HG03060 (cell line): ENCODE measurements at regions not wholly inside any gene's neighbourhood (a gene's known extent, or its start where the extent isn't known, plus 50 kb on each side); places are given as distances from the start of the nearest gene placed in this dataset.

Source experiments
- ATAC-seq: cut with Tn5 transposase; IDR thresholded peaks from one replicate; pipeline ENCODE4 v1.9.1; 2021; ENCODE audit warnings: low read depth, moderate number of reproducible peaks; ENCODE audit not compliant: unreplicated experiment

DNA sequence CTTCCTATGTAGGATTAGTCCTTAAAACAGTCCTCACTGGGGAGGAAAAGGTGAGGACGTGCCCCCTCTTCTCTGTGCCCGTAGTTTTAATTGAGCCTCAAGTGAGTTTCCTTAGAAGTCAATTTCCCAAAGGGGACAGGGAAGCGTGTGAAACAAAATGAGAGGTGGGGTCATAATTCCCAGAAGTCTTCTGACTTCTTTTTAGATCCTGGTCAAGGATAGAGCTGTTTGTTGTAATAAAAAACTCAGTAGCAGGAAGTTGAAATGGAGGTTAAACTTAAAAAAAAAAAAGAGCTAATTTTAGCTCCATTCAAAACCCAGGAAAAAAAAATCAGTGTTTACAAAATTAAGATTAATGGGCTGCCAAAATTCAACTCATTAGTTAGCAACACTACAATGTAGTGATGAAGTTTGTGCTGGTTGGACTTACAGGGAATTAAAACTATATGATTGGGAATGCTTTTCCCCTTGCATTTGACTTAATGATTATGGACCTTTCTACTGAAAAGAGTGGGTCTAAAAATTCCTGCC lies 158.3 kb upstream of the MEF2C start:
- ATAC-seq, result no peak

DNA sequence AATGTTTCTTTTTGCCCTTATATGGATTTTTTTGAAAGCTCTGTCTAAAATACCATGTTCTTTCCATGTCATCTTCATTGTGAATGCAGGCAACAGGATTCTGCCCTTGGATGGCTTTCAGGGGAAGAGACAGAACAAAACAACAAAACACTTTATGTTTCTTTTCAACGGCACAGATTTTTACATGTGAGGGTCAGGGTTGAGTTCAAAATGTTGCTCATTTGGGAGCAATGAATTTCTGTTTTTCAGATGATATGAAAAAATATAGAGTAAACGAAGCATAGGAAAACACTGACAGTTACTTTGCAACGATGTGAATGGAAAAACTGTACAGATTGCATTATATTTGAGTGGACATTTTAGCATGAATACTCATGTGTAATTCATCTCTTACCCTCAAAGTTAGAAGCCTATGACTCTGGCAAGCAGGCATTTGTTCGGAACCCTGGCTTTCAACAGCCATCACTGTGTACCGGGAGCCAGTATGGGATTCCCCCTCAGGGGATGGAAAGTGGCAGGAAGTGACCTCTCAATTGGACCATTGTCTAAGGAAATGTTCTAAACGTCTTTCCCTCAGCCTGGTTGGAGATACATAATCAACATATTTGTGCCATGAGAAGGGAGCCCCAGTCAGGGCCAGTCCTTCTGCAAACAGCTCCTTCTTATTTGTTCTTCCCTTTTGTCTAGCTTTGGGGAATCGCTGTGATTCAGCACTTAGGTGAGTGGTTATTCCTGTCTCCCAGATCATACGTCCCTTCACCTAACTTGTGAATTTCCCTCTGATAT lies 153.9 kb upstream of the MEF2C start:
- no peak for ATAC-seq

DNA sequence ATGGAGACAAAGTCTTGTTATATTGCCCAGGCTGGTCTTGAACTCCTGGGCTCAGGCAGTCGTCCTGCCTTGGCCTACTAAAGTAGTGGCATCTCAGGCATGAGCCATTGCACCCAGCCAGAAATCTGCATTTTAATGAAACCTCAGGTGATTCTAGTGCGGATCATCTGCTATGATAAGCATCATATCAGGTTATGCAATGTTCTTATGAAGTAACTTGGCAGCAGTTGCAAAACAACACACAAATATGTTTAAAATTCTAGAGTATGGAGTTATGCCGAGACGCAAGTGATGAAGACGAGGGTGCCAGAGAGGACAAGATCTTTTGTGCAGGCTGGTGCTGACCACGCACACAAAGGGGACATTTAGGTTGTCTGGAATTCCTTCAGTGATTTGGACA lies 153.2 kb upstream of the MEF2C start:
- ATAC-seq, result no peak

DNA sequence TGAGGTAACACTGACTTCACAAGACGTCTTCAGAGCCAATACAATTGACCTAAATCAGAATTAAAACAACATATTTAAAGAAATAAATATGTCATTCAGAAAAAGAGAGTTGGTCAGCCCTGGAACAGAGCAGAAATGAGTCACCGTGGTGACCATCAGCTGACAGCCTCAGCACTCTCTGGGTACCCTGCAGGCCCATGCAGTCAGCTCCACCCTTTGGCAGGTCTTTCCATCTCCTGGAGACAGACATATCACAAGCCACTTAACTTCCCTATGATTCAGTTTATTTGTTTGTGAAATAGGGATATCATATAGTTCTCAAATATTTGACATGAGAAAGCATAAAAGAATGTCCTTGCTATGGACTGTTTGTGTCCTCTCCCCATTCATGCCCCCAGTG lies 151.6 kb upstream of the MEF2C start:
- ATAC-seq, result no peak

DNA sequence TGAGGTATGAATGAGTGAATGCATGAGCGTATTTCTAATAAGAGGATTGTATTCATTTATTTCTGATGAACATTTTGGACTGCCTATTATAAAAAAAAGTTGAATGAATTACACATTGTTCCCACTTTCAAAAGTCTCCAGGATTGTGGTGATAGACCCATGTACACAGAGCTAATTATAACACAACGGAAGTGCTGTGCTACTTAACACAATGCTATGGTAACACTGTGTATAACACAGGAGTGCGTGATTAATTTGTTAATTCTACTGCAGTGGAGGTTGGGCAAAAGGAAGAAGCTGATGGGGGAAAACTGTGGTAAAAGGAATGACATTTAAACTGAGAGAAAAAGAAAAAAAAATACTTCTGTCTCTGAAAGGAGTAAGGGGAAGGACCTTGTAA lies 147.8 kb upstream of the MEF2C start:
- ATAC-seq, result no peak

DNA sequence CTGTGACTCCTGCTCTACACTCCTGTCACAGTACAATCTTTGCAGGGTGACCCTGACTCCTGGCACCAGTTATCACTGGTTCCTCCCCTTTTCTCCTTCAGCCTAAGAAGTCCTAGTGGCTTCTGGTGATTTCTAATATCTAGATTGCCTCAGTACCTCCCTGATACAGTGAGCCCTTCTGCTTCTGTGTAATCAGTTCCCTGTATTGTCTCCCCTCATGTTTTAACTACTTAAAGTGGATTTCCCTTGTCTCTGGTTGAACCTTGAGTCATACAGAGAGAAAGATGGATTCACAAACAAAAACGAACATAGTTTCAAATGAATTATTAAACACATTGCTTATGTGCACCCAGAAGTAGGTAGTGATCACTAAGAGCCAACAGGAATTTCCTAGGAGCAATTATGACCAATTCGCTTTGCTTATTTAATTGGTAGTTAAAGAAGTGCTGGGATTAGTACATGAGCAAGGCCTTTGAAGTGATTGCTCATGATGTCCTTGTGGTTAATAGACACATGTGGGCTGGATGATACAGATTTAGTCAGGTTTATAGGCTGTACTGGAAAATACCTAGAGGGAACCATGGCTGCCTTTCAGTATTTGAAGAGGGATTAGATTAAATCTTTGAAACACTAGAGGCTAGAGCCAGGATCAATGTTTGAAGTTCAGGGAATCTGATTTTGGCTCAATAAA lies 145.8 kb upstream of the MEF2C start:
- ATAC-seq, result no peak

DNA sequence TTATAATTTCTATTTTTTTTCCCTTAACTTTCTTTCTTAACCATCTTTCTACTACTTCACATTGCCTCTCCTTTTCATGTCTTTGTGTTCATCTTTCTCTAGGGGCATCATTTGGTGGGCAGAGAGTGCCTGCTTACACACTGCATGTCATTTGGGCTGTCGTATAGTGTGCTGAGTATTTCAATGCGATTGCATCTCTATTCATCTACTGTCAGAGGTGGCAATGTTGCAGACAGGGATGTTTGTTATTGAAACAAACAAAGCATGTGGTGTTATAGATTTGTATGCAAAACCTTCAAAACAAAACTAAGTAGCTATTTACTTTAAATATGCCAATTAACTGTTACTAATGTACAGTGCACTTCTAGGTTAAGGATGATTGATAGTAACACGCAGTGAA lies 141.1 kb upstream of the MEF2C start:
- no peak for ATAC-seq

DNA sequence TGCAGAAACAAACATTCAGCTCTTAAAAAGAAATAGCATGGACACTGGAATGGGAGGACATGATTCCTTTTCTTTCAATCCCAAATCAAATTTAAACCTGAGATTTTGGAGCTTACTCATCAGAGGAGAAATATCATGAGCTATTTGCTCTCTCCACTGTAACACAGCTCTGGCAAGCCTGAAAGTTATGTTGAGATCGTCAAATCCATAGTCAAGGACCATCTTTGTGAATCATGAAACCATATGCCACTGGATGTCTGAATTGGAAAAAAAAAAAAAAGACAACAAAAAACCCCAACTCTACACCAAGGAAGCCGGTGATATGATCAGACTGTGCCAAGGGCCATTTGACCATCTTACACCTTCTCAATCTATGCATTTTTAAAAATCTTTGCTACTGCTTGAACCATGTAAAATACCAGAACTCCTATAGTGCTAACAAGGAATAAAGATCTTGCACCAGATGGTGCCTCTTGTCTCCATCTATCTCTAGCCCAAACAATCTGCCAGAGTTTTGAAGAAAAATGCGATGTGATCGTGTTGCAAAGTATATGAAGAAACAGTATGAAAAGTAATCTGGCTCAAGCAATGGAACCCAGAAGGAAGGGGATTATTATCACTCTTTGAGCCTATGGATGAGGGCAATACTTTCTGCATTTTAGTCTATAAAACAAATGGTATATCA lies 138.1 kb upstream of the MEF2C start:
- no peak for ATAC-seq

DNA sequence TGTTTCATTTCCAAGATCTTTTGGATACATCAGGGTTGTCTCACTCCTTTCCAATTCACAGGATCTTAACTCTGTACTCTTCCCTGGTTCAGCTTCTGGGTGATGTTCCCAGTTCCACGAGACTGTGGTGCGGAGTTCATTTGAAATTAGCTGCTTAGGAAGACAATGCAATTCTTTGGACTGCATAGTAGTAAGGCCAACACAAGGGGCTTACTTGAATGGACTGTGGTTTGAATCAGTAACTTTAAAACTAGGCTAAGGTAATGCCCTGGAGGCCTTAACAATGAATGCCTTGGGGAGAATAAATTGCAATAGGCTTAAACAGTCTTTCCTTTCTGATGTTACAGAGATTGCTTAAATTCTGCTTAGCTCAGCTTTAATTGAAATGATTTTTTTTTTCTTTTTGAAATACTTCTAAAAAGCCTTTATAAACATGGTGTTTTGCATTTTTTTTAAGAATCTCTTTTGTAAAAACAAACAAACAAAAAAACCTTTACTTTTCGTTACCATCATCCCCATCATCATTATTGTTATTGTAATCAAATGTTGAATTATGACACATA lies 133.8 kb upstream of the MEF2C start:
- ATAC-seq, result no peak

DNA sequence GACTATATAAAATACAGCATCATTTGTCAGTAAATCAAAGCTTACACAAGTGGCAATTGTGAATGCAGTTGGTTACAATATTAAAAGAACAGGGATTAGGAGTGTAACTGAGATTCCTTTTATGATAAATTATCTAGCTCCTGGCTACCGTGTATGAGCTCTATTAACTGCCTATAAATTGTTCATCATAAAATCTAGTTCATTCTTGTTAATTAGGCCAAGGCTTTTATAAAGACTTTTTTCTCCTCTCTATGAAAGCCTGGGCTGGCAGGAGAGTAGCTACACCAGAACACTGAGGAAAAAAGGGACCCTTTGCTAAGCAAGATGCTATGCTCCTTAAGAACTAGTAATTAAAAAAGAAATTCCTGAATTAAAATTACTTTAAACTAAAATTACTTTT lies 132.4 kb upstream of the MEF2C start:
- ATAC-seq, result no peak

DNA sequence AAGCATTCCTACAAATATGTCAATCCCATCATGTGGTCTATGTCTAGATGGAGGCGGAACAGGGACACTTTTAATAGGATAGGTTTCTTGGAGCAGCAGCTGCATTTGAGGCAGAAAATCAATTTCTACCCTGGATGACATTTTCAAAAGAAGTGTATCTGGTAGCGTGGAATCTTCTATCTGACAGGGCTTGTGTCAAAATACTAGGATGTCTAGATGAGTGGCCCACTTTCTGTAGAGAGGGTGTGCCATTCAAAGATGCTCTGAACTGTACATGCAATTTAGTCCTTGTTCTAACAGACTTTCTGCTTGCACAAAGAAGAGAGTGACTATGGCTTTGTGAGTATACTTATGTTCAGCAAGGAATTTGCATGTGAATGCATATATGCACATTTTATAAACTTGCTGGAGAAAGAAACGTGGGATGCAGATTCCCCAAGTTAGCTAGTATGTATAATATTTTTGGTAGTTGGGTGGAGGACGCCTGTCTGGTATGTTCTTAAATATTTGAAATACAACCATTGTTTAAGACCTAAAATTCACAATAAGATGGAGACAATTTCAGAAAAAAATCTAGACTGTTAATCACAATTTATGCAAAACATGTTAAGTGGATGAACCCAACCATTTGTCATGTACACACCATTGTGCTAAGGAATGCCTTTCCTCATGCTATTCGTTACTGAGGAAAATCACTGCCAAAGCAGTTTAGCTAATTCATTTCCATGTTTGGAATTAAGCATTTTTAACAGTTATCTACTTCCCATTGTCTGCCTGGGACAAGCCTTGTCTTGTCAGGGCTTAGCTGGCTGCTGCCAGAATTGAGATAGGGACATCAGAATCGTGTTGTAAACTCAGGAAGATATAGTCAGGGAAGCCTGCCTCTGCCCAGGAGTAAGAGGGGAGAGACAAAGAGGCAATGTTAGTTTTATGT lies 129.1 kb upstream of the MEF2C start:
- ATAC-seq, result no peak

DNA sequence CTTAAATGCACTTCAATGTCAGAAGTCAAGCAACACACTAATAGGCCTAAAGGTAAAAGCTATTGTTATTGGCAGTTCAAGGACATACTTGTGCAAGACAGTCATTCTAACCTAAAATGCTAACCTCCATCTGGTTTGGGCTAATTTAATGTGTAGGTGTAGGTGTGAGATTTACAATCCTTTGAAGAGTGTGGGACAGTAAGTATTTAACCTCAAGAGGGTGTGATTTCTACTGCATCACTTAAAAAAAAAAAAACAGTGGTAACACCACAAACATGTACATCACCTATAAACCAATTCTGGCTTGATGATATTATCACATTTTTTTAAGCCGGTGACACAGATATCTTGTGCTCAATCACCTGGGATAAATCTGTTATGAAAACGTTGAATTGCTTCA lies 127.5 kb upstream of the MEF2C start:
- no peak for ATAC-seq

DNA sequence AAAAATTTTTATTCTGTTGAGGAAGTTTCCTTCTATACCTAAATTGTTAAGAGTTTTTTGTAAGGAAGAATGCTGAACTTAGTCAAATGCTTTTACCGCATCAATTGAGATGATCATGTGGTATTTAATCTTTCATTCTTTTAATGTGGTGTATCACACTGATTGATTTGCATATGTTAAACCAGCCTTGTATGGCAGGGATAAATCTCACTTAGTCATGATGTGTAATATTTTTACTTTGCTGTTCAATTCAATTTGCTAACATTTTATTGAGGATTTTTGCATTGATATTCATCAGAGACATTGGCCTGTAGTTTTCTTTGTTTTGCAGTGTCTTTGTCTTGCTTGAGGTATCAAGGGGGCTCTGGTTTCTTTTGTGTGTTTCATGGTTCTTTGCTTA lies 125.3 kb upstream of the MEF2C start:
- no peak for ATAC-seq

DNA sequence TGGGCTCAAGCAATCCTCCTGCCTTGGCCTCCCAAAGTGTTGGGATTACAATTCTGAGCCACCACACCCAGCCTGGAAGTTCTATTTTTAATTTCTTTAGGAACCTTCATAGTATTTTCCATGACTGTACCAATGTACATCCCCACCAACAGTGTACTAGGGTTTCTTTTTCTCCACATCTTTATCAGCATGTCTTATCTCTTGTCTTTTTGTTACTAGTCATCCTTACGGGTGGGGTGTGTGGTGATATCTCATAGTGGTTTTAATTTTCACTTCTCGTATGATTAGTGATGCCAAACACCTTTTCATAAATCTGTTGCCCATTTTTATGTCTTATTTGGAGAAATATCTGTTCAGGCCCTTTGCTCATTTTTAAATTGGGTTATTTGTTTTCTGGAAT lies 123.0 kb upstream of the MEF2C start:
- no peak for ATAC-seq

DNA sequence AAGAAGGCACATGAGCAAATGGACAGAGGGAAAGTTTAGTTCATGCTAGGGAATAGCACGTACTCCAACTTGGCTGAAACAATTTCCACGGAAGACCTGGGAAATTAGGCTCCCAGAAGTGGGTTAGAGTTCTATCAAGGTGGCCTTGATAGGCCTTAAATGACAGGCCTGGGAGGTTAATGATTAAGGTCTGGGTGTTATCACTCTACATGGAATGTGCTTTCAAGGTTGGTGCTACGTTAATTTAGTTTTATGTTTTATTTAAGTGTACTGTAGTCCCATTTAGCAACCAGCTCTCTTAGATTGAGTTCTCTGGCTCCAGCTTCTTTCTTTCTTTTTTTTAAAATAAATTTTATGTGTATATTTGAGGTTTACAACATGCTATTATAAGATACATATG lies 121.4 kb upstream of the MEF2C start:
- ATAC-seq, result no peak

DNA sequence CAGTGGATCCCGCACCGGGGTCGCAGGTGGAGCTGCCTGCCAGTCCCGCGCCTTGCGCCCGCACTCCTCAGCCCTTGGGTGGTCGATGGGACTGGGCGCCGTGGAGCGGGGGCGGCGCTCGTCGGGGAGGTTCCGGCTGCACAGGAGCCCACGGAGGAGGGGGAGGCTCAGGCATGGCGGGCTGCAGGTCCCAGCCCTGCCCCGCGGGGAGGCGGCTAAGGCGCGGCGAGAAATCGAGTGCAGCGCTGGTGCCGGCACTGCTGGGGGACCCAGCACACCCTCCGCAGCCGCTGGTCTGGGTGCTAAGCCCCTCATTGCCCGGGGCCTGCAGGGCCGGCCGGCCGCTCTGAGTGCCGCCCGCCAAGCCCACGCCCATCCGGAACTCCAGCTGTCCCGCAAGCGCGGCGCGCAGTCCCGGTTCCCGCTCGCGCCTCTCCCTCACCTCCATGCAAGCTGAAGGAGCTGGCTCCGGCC lies 120.6 kb upstream of the MEF2C start:
- no peak for ATAC-seq

DNA sequence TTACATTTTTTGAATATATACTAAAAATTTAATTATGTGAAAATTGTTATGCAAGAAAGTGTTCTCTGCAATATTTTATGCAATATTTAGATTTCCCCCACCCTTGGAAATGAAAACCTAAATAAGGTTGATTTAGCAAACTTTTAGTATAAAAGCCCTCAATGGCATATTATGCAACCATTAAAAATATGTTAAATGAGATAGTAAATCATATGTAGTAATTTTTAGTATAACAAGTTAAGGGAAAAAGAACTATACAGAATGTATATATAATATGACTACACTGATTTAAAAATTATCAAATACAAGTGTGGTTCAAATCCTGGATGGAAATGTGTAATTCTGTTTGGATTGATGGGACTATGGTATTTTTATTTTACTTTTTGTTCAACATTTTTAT lies 116.9 kb upstream of the MEF2C start:
- no peak for ATAC-seq

DNA sequence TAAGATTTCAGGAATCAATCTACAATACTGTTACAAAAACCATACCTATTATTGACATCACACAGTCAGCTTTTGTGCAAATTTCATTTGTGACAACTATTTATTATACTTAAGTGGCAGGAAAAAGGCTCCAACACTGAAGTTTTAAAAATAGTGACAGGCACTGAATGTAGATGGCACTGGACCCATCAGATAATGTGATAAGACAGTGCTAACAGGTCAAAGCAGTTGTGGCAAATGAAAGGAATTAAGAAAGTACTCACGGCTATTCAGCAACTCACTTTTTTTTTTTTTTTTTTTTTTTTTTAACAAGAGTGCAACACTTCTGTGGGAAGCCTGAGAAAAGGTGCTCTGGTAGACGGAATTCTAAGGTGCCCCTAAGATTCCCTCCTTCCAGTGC lies 115.0 kb upstream of the MEF2C start:
- ATAC-seq, result no peak

DNA sequence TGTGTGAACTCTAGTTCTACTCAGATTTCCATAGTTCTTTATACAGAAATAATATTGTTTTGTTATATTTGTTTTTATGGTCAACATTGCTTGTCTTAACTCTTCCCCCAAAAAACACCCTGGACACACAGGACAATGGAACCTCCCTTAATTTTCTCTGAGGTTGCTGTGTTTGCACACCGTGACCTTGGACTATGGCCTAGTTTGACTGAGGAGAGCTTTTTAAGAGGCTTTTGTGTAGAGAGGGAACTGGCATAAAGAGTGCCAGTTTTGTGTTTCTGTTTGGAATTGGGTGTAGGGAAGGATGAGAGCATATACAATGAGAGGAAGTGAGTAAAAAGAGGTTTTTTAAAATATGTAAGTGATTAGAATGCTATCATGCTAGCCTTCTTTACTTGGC lies 101.1 kb upstream of the MEF2C start:
- ATAC-seq, result no peak

DNA sequence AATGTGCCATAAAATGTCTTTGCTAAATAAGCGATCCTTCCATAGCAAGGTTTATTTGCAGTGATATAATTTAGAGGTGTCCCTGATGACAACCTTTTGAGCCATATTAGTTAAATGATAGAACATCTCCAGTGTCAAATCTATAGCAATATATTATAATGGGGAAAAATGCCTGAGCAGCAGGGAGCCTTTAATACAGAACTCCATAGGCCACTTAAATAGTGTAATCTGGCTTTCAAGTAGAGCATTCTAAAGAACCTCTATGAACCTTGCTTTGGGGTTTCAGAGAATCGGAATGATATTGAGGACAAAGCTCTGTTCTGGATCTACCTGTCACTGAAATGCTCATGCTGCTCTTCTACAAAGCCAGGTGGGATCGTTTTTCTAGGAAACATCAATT lies 96.7 kb upstream of the MEF2C start:
- ATAC-seq, result no peak
